HEK293 (cell line): ENCODE measurements at regions not wholly inside any gene's neighbourhood (a gene's known extent, or its start where the extent isn't known, plus 50 kb on each side); places are given as distances from the start of the nearest gene placed in this dataset.

Experiments used
- PBX3 ChIP-seq: sonication (generic); formaldehyde crosslinking; IDR thresholded peaks from 2 replicates; pipeline ENCODE4 v1.8.1; 2022; ENCODE audit warnings: mild to moderate bottlenecking, moderate library complexity, missing genetic modification reagents
- ZBTB1 ChIP-seq: fragments of 450-650 bp; formaldehyde crosslinking; IDR thresholded peaks from 2 replicates; pipeline ENCODE4 v1.5.1; 2016; ENCODE audit warnings: missing biosample characterization, missing genetic modification characterization
- ZNF2 ChIP-seq: fragments of 450-650 bp; formaldehyde crosslinking; IDR thresholded peaks from 2 replicates; pipeline ENCODE4 v1.5.1; 2016; ENCODE audit warnings: missing biosample characterization, missing genetic modification characterization
- ZNF274 ChIP-seq, 2 experiments: fragments of 200-500 bp in 1 of 2; fragments of 450-650 bp in 1 of 2; sonication (Bioruptor generic) in 1 of 2; formaldehyde crosslinking in 1 of 2; IDR thresholded peaks; 2 replicates each; pipeline versions ENCODE4 v1.5.1 to v1.6.1; 2014 to 2016; ENCODE audit warnings: borderline replicate concordance in 1 of 2, inconsistent platforms in 1 of 2, low read length in 1 of 2, missing biosample characterization in 1 of 2, missing genetic modification characterization in 1 of 2
- ZNF768 ChIP-seq: fragments of 450-650 bp; formaldehyde crosslinking; IDR thresholded peaks from 2 replicates; pipeline ENCODE4 v1.5.1; 2018; ENCODE audit warnings: missing biosample characterization, mild to moderate bottlenecking, missing genetic modification characterization
- TF ChIP-seq, protein P1 (sequence below): fragments of 450-650 bp; formaldehyde crosslinking; IDR thresholded peaks from 2 replicates; pipeline ENCODE4 v1.5.1; 2016; ENCODE audit warnings: missing biosample characterization, missing genetic modification characterization
- TF ChIP-seq, protein P2 (sequence below): fragments of 450-650 bp; formaldehyde crosslinking; IDR thresholded peaks from 2 replicates; pipeline ENCODE4 v1.5.1; 2016; ENCODE audit warnings: missing biosample characterization, missing genetic modification characterization

GRCh38 chrX:138794246-138794645, 82.7 kb upstream of the FGF13 start:
- no peak for TF ChIP-seq ZNF274 (IDR thresholded peaks at IDR 0.05; ENCODE audit: low read length)
- no peak for TF ChIP-seq ZNF274 (tag by site-specific recombination; IDR thresholded peaks at IDR 0.05; ENCODE audit: borderline replicate concordance)
- no peak for TF ChIP-seq ZNF768
- TF ChIP-seq, protein P1, sequence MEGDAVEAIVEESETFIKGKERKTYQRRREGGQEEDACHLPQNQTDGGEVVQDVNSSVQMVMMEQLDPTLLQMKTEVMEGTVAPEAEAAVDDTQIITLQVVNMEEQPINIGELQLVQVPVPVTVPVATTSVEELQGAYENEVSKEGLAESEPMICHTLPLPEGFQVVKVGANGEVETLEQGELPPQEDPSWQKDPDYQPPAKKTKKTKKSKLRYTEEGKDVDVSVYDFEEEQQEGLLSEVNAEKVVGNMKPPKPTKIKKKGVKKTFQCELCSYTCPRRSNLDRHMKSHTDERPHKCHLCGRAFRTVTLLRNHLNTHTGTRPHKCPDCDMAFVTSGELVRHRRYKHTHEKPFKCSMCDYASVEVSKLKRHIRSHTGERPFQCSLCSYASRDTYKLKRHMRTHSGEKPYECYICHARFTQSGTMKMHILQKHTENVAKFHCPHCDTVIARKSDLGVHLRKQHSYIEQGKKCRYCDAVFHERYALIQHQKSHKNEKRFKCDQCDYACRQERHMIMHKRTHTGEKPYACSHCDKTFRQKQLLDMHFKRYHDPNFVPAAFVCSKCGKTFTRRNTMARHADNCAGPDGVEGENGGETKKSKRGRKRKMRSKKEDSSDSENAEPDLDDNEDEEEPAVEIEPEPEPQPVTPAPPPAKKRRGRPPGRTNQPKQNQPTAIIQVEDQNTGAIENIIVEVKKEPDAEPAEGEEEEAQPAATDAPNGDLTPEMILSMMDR (tag by site-specific recombination) = no peak
- no peak for TF ChIP-seq ZNF2 (tag by site-specific recombination)
- TF ChIP-seq, protein P2, sequence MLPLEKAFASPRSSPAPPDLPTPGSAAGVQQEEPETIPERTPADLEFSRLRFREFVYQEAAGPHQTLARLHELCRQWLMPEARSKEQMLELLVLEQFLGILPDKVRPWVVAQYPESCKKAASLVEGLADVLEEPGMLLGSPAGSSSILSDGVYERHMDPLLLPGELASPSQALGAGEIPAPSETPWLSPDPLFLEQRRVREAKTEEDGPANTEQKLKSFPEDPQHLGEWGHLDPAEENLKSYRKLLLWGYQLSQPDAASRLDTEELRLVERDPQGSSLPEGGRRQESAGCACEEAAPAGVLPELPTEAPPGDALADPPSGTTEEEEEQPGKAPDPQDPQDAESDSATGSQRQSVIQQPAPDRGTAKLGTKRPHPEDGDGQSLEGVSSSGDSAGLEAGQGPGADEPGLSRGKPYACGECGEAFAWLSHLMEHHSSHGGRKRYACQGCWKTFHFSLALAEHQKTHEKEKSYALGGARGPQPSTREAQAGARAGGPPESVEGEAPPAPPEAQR (tag by site-specific recombination) = no peak
- TF ChIP-seq ZBTB1 (tag by site-specific recombination) = no peak
- TF ChIP-seq PBX3 = no peak
